IPS DF 4.7 (cell line): ENCODE measurements at regions not wholly inside any gene's neighbourhood (a gene's known extent, or its start where the extent isn't known, plus 50 kb on each side); places are given as distances from the start of the nearest gene placed in this dataset.

Source experiments
- DNase-seq: peaks from one replicate; pipeline ENCODE4 v3.0.0-alpha.2; 2013; ENCODE audit warnings: low spot score; ENCODE audit errors: extremely low read depth

GRCh38 chr2:18900691-18901141 lies 311.3 kb upstream of the NT5C1B start:
- no peak for DNase-seq

DNA sequence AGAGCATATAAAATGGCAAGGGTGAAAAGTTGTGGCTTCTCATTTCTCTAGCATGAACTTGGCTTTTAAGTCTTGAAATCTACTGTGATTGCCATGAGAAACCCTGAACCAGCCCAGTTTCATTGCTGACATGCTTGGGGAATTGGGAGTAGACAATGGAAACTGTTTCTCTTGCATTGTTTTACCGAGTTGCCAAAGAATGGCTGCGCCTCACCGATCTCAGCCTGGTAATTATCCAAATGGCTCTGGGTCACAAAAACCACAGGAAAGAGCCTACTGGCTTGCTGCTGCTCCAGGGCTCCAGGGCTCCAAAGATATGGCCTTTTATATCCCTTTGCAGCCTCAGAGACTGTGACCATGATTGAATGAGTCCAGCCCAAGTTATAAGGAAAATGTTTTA lies 310.4 kb upstream of the NT5C1B start:
- DNase-seq, result no peak

- no peak for DNase-seq
Measured at GRCh38 chr2:18898271-18898670, 308.9 kb upstream of the NT5C1B start.

GRCh38 chr2:18896125-18896764 lies 306.9 kb upstream of the NT5C1B start:
- DNase-seq, result no peak

GRCh38 chr2:18891600-18892345 lies 302.4 kb upstream of the NT5C1B start:
- no peak for DNase-seq

DNA sequence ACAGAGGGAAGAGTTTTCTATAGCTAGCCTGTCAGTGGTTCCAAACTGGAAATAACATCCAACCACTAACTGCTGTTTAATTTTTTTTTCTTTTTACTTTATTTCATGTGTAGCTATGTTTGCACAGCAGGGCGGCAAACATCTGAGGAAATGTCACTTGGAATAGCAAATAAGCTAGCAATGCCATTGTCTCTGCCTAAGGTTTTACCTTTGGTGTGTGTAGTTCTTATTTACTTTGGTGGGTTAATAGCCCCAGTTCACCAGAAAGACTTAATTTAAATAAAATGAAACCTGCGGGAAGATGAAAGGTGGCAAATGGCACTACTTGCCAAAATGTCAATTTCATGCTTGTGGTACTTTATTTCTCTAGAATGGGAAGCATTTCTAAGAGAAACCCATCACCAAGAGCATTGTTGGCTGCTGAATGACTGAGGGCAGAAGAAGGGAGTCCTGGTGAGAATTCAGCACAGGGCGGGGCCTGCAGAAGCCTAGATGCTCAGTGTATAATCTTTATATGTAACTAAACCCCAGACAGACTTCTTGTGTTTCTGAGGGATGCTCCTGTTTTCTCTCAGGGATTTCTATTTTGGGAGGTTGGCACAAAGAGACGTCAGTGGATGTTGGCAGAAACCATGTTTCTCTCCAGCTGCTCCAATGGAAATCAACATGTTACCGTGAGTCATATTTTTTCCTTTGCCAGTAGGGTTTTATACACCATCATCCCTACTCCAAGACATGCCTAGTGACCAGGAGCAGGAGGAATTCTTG lies 300.4 kb upstream of the NT5C1B start:
- no peak for DNase-seq

DNA sequence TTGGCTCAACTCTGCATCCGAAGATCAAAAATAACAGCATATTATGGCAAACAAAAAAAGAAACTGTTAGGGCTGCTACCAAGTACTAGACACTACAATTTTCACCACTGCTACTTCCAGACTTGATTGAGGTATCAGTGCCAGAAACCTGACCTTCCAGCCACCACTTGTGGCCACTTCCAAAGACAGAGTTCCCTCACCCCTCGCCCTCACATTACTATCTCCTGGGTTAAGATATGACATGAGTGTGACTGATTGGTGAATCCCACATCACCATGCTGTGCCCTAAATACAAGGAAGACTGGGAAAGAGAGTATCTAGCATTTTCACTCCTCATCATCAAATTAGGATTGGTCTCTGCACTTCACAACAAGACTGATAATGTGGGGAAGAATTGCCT lies 296.1 kb upstream of the NT5C1B start:
- no peak for DNase-seq

- DNase-seq, result no peak
Measured at GRCh38 chr2:18883616-18884456, 294.5 kb upstream of the NT5C1B start.

- no peak for DNase-seq
Measured at GRCh38 chr2:18871430-18871829, 282.1 kb upstream of the NT5C1B start.

GRCh38 chr2:18870307-18870706 lies 280.9 kb upstream of the NT5C1B start:
- no peak for DNase-seq

- no peak for DNase-seq
Measured at GRCh38 chr2:18861951-18862350, 272.6 kb upstream of the NT5C1B start.

DNA sequence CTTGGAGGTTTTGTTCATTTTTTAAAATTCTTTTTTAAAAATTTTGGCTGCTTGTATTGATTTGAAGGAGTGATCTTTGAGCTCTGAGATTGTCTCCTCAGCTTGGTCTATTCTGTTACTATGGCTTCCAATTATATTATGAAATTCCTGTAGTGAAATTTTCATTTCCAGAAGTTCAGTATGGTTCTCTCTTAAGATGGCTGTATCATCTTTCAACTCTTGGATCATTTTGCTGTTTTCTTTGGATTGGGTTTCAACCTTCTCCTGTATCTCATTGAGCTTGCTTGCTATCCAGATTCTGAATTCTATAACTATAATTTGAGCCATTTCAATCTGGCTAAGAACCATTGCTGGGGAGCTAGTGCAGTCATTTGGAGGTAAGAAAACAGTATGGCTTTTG lies 270.8 kb upstream of the NT5C1B start:
- DNase-seq, result no peak

DNA sequence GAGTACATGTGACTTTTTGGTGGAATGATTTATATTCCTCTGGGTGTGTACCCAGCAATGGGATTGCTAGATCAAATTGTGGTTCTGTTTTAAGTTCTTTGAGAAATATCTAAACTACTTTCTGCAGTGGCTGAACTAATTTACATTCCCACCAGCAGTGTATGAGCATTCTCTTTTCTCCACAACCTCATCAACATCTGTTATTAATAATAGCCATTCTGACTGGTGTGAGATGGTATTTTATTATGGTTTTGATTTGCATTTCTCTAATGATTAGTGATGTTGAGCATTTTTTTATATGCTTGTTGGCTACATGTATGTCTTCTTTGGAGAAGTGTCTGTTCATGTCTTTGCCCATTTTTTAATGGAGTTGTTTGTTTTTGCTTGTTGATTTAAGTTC lies 267.4 kb upstream of the NT5C1B start:
- DNase-seq, result no peak

GRCh38 chr2:18855027-18855426 lies 265.7 kb upstream of the NT5C1B start:
- no peak for DNase-seq

- DNase-seq, result no peak
Measured at GRCh38 chr2:18849841-18850578, 260.6 kb upstream of the NT5C1B start.

GRCh38 chr2:18848646-18849045 lies 259.3 kb upstream of the NT5C1B start:
- no peak for DNase-seq

- DNase-seq, result no peak
Measured at GRCh38 chr2:18845854-18846445, 256.6 kb upstream of the NT5C1B start.

GRCh38 chr2:18842836-18843235 lies 253.5 kb upstream of the NT5C1B start:
- no peak for DNase-seq

- no peak for DNase-seq
Measured at GRCh38 chr2:18841248-18842150, 252.1 kb upstream of the NT5C1B start.
